ENCODE measurements at regions not wholly inside any gene's neighbourhood (a gene's known extent, or its start where the extent isn't known, plus 50 kb on each side); places are given as distances from the start of the nearest gene placed in this dataset.
"Not testable (repeated sequence)": the region's sequence is repeated elsewhere in the genome, so short reads cannot be mapped to it uniquely, and the experiment has no call there.

DNA sequence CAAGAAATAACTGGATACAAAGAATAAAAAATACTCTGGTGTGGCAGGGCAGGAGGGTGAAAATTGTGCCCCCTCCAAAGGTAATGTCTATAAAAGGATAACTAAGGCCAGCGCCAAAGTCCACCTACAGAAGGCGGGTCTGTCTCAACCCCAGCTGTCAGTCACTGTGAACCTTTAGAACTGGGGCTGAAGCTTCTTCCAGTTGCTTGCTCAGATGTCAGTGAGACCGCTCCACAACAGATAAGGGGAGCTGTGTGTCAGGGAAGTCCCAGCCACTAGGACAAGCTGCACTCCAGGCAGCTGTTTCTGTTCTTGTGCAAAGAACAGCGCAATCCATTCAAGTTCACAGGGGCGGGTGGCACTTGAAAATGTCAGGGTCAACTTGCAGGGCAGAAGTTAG is 187.0 kb upstream of the PZP start:
- DNase-seq (ENCODE audit: low read depth, low spot score); H3K27ac ChIP-seq (ENCODE audit: low read length); H3K4me1 ChIP-seq (ENCODE audit: control insufficient read depth, insufficient read depth, low read length); H3K4me3 ChIP-seq (ENCODE audit: low read length); H3K9me3 ChIP-seq (ENCODE audit: control insufficient read depth, insufficient read depth, low read length); H3K36me3 ChIP-seq (ENCODE audit: control insufficient read depth, insufficient read depth, low read length); H3K27me3 ChIP-seq (ENCODE audit: control insufficient read depth, insufficient read depth, low read length): not testable (repeated sequence)
- no CpG with 5 or more reads among the region's 5 CpGs for WGBS (ENCODE audit: insufficient coverage, insufficient read length)

DNA sequence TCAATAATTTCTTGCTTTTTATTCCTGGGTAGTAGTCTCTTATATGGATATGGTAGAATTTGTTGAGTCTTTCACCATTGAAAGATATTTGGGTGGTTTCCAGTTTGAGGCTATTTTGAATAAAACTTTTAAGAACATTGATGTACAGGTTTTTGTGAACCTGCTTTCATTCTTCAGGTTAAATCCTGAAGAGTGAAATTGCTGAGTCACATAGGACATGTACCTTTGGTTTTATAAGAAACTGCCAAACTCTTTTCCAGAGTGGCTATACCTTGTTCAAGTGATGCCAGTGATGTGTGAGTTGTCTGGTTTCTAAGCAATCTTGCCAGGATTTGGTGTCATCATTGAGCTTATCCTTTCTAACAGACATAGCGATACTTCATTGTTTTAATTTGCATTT is 184.6 kb upstream of the PZP start:
- H3K27ac ChIP-seq (ENCODE audit: low read length) = no peak overlapping the region
- H3K27me3 ChIP-seq (ENCODE audit: control insufficient read depth, insufficient read depth, low read length) = no peaks in the 10 kb centered on the region
- H3K36me3 ChIP-seq (ENCODE audit: control insufficient read depth, insufficient read depth, low read length) = no peaks in the 10 kb centered on the region
- no peak overlapping the region for H3K4me3 ChIP-seq (ENCODE audit: low read length)
- no peak for DNase-seq (ENCODE audit: low read depth, low spot score)
- H3K4me1 ChIP-seq (ENCODE audit: control insufficient read depth, insufficient read depth, low read length) = no peaks in the 10 kb centered on the region
- no peaks in the 10 kb centered on the region for H3K9me3 ChIP-seq (ENCODE audit: control insufficient read depth, insufficient read depth, low read length)
- no CpG with 5 or more reads among the region's 1 CpG for WGBS (ENCODE audit: insufficient coverage, insufficient read length)

DNA sequence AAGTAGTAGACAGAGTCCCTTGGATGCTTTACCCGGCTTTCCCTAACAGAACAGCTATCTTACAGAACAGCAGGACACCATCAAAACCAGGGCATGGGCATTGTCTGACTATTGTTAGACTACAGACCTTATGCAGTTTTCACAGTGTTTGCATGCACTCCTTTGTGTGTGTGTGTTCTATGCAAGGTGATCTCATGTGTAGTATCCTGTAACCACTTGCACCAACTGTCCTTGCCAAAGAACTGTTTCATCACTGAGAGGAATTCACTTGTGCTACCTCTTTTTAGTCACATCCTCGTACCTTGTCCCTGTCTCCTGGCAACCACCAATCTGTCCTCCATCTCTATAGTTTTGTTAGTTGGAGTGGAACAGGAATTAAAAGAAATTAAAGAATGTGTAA is 183.6 kb upstream of the PZP start:
- no CpG with 5 or more reads among the region's 2 CpGs for WGBS (ENCODE audit: insufficient coverage, insufficient read length)
- Histone ChIP-seq H3K9me3 (ENCODE audit: control insufficient read depth, insufficient read depth, low read length) (no peaks in the 10 kb centered on the region), H3K27ac (ENCODE audit: low read length) (no peak overlapping the region), H3K27me3 (ENCODE audit: control insufficient read depth, insufficient read depth, low read length) (no peaks in the 10 kb centered on the region), H3K4me1 (ENCODE audit: control insufficient read depth, insufficient read depth, low read length) (no peaks in the 10 kb centered on the region), H3K4me3 (ENCODE audit: low read length) (no peak overlapping the region), H3K36me3 (ENCODE audit: control insufficient read depth, insufficient read depth, low read length) (no peaks in the 10 kb centered on the region)
- DNase-seq (ENCODE audit: low read depth, low spot score) = no peak

DNA sequence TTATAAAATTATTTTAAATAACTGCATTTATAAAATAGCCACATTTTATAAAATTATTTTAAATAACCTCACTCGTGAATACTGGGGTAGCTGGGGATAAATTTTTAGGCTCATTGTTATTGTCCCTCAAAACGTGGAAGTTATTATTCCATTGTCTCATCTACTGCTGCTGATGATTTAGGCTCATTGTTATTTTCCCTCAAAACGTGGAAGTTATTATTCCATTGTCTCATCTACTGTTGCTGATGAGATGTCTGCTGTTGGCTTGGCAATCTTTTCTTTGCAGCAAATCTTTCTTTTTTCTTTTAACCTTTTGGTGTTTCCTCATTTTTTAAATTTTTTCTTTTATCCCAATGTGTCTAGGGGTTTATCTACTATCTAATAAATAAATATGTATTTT is 182.6 kb upstream of the PZP start:
- H3K27ac ChIP-seq (ENCODE audit: low read length) = no peak overlapping the region
- H3K27me3 ChIP-seq (ENCODE audit: control insufficient read depth, insufficient read depth, low read length) = no peaks in the 10 kb centered on the region
- H3K36me3 ChIP-seq (ENCODE audit: control insufficient read depth, insufficient read depth, low read length) = no peaks in the 10 kb centered on the region
- no CpG with 5 or more reads among the region's 3 CpGs for WGBS (ENCODE audit: insufficient coverage, insufficient read length)
- H3K4me1 ChIP-seq (ENCODE audit: control insufficient read depth, insufficient read depth, low read length) = no peaks in the 10 kb centered on the region
- H3K4me3 ChIP-seq (ENCODE audit: low read length) = no peak overlapping the region
- H3K9me3 ChIP-seq (ENCODE audit: control insufficient read depth, insufficient read depth, low read length) = no peaks in the 10 kb centered on the region
- no peak for DNase-seq (ENCODE audit: low read depth, low spot score)

DNA sequence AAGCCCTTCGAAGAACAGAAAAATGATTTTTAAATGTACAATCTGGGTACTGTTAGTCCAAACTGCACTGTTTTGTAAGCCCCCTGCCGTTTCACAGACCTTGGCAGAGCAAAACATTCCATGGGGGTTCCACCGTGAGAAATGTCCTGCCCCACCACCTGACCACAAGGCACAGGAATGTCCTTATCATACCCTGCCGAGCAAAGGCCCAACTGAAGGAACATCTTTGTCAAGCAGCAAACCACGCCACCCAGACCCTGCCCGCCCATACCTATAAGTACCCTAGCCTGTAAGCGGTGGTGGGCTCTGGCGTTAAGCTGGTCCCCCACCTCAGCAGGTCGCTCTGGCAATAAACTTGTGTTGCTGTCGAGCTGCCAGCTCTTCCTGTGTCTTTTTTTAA is 181.6 kb upstream of the PZP start:
- no peak overlapping the region for H3K27ac ChIP-seq (ENCODE audit: low read length)
- no peak for DNase-seq (ENCODE audit: low read depth, low spot score)
- no peak overlapping the region for H3K4me3 ChIP-seq (ENCODE audit: low read length)
- no peaks in the 10 kb centered on the region for H3K4me1 ChIP-seq (ENCODE audit: control insufficient read depth, insufficient read depth, low read length)
- H3K27me3 ChIP-seq (ENCODE audit: control insufficient read depth, insufficient read depth, low read length) = no peaks in the 10 kb centered on the region
- WGBS (ENCODE audit: insufficient coverage, insufficient read length) = no CpG with 5 or more reads among the region's 10 CpGs
- H3K36me3 ChIP-seq (ENCODE audit: control insufficient read depth, insufficient read depth, low read length) = no peaks in the 10 kb centered on the region
- H3K9me3 ChIP-seq (ENCODE audit: control insufficient read depth, insufficient read depth, low read length) = no peaks in the 10 kb centered on the region

DNA sequence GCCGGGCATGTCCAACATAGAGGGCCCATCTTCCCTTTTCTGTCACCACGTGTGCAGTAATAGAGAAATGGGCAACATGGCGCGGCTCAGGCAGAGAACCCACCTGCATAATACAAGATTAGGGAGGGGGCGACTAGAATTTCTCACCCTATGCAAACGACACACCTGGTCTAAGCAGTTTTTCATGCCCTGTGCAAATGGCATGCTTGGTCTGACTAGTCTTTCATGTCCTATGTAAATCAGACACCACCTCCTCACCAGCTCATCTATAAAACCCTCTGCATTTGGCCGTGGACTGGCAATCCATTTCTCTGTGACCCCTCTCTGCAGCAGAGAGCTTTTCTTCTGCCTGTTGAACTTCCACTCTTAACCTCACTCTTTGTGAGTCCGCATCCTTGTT is 180.2 kb upstream of the PZP start:
- Histone ChIP-seq H3K36me3 (ENCODE audit: control insufficient read depth, insufficient read depth, low read length) (no peaks in the 10 kb centered on the region), H3K27ac (ENCODE audit: low read length) (no peak overlapping the region), H3K4me3 (ENCODE audit: low read length) (no peak overlapping the region), H3K4me1 (ENCODE audit: control insufficient read depth, insufficient read depth, low read length) (no peaks in the 10 kb centered on the region), H3K9me3 (ENCODE audit: control insufficient read depth, insufficient read depth, low read length) (no peaks in the 10 kb centered on the region), H3K27me3 (ENCODE audit: control insufficient read depth, insufficient read depth, low read length) (no peaks in the 10 kb centered on the region)
- WGBS (ENCODE audit: insufficient coverage, insufficient read length) = no CpG with 5 or more reads among the region's 8 CpGs
- DNase-seq (ENCODE audit: low read depth, low spot score) = no peak

DNA sequence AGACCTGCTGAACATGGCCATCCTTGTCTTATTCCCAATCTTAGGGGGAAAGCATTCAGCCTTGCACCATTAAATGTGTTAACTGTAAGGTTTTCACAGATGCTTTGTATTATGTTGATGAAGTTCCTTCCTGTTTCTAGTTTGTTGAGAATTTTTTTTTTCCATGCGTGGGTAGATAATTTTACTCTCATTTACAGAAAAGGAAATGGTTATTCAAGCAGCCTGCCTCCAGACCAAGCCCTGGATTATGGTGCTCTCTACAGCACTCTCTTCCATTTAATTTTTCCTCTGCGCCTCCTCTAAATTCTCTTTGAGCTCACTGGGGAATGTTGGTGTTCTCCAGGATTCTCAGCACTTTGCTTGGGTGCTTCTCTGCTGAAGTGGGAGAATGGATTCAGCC is 179.3 kb upstream of the PZP start:
- no CpG with 5 or more reads among the region's 2 CpGs for WGBS (ENCODE audit: insufficient coverage, insufficient read length)
- Histone ChIP-seq H3K27ac (ENCODE audit: low read length) (no peak overlapping the region), H3K9me3 (ENCODE audit: control insufficient read depth, insufficient read depth, low read length) (no peaks in the 10 kb centered on the region)

DNA sequence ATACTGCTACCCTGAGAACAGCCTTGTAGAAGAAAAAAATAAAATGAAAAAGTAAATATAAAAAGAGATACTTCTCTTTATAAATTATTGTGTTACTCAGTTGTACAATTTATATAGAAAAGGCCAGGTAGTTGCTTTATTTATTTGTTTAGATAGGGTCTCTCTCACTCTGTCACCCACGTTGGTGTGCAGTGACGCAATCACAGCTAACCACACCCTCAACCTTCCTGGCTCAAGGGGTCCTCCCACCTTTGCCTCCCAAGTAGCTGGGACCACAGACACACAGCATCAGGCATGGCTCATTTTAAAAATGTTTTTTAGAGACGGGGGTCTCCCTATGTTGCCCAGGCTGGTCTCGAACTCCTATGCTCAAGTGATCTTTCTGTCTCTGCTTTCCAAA is 175.4 kb upstream of the PZP start:
- no peaks in the 10 kb centered on the region for H3K9me3 ChIP-seq (ENCODE audit: control insufficient read depth, insufficient read depth, low read length)
- no peaks in the 10 kb centered on the region for H3K36me3 ChIP-seq (ENCODE audit: control insufficient read depth, insufficient read depth, low read length)
- H3K27ac ChIP-seq (ENCODE audit: low read length) = no peak overlapping the region
- no CpG with 5 or more reads among the region's 4 CpGs for WGBS (ENCODE audit: insufficient coverage, insufficient read length)
- no peak for DNase-seq (ENCODE audit: low read depth, low spot score)
- H3K4me1 ChIP-seq (ENCODE audit: control insufficient read depth, insufficient read depth, low read length) = no peaks in the 10 kb centered on the region
- no peak overlapping the region for H3K4me3 ChIP-seq (ENCODE audit: low read length)
- H3K27me3 ChIP-seq (ENCODE audit: control insufficient read depth, insufficient read depth, low read length) = no peaks in the 10 kb centered on the region

More for the DNA sequence above, 179.3 kb upstream of the PZP start:
- DNase-seq (ENCODE audit: low read depth, low spot score) = no peak
- no peaks in the 10 kb centered on the region for H3K36me3 ChIP-seq (ENCODE audit: control insufficient read depth, insufficient read depth, low read length)
- no peak overlapping the region for H3K4me3 ChIP-seq (ENCODE audit: low read length)
- H3K4me1 ChIP-seq (ENCODE audit: control insufficient read depth, insufficient read depth, low read length) = no peaks in the 10 kb centered on the region
- no peaks in the 10 kb centered on the region for H3K27me3 ChIP-seq (ENCODE audit: control insufficient read depth, insufficient read depth, low read length)

DNA sequence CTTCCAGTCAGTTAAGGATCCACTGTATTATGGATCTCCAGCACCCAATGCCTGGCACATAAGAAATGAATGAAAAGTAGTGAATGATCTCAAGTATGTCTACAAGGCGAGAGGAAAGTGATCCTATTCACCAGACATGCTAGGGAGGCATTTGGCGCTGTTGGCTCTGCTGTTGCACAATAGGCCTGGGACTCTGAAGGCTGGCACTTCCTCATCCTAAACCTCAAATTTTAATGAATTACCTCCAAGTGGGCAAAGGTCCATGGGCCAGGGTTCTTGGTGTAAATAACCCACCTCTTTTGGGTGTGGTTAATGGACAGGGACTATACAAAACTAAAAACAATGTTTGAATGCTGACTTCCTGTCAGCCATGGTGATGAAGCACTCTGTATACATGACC is 173.4 kb upstream of the PZP start:
- Histone ChIP-seq H3K36me3 (ENCODE audit: control insufficient read depth, insufficient read depth, low read length) (no peaks in the 10 kb centered on the region), H3K27ac (ENCODE audit: low read length) (no peak overlapping the region), H3K27me3 (ENCODE audit: control insufficient read depth, insufficient read depth, low read length) (no peaks in the 10 kb centered on the region), H3K4me1 (ENCODE audit: control insufficient read depth, insufficient read depth, low read length) (no peaks in the 10 kb centered on the region), H3K4me3 (ENCODE audit: low read length) (no peak overlapping the region), H3K9me3 (ENCODE audit: control insufficient read depth, insufficient read depth, low read length) (no peaks in the 10 kb centered on the region)
- no CpG with 5 or more reads among the region's 2 CpGs for WGBS (ENCODE audit: insufficient coverage, insufficient read length)
- no peak for DNase-seq (ENCODE audit: low read depth, low spot score)

DNA sequence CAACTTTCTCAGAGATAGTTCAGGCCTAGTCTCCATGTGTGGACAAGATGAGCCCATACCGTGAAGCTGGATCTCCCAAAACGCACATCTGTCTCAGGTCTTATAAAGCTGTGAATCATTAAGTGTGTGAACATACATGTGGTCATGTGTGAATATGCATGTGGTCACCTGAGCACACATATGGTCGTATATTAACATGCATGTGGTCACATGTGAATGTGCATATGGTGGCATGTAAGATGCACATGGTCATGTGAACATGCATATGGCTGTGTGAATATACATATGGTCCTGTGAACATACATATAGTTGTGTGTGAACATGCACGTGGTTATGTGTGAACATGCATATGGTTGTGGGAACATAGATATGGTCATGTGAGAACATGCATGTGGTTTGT is 172.5 kb upstream of the PZP start:
- Histone ChIP-seq H3K36me3 (ENCODE audit: control insufficient read depth, insufficient read depth, low read length) (no peaks in the 10 kb centered on the region), H3K4me1 (ENCODE audit: control insufficient read depth, insufficient read depth, low read length) (no peaks in the 10 kb centered on the region), H3K9me3 (ENCODE audit: control insufficient read depth, insufficient read depth, low read length) (no peaks in the 10 kb centered on the region), H3K4me3 (ENCODE audit: low read length) (no peak overlapping the region), H3K27ac (ENCODE audit: low read length) (no peak overlapping the region), H3K27me3 (ENCODE audit: control insufficient read depth, insufficient read depth, low read length) (no peaks in the 10 kb centered on the region)
- WGBS (ENCODE audit: insufficient coverage, insufficient read length) = no CpG with 5 or more reads among the region's 4 CpGs
- DNase-seq (ENCODE audit: low read depth, low spot score) = no peak

DNA sequence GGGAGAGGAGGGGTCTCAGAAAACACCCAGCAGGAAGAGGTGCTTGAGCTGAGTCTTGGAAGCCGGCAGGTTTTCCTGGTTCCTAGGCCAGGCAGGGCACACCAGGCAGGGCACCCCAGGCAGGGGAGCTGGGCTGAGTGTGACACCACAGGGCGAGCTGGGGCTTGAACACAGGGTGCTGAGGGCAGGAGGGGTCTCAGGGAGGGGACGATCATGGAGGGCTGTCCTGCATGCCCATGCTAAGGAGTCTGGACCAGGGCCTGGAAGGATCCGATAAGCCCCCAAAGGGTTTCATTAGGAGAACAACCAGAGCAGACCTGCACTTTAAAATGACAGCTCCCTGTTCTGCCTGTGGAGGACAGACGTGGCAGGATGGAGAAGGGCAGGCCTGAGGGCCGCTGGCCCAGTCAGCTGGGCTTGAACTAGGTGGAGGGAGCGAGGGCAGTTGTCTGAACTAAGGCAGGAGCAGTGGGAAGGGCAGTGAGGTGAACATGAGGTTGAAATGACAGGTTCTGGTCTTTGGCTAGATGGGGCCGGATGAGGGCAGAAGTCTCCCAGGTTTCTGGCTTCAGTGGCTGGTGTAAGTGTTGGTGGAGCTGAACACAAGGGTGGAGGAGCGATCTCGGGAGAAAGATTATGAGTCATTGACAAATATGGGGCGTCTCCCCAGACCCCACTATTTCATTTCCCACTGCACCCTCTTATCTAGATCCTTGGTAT is 171.0 kb upstream of the PZP start:
- Histone ChIP-seq H3K27ac (ENCODE audit: low read length) (no peak overlapping the region), H3K4me3 (ENCODE audit: low read length) (no peak overlapping the region), H3K4me1 (ENCODE audit: control insufficient read depth, insufficient read depth, low read length) (no peaks in the 10 kb centered on the region), H3K9me3 (ENCODE audit: control insufficient read depth, insufficient read depth, low read length) (no peaks in the 10 kb centered on the region), H3K27me3 (ENCODE audit: control insufficient read depth, insufficient read depth, low read length) (no peaks in the 10 kb centered on the region), H3K36me3 (ENCODE audit: control insufficient read depth, insufficient read depth, low read length) (no peaks in the 10 kb centered on the region)
- WGBS (ENCODE audit: insufficient coverage, insufficient read length) = no CpG with 5 or more reads among the region's 11 CpGs
- DNase-seq (ENCODE audit: low read depth, low spot score) = no peak
